ENCODE measurements at regions not wholly inside any gene's neighbourhood (a gene's known extent, or its start where the extent isn't known, plus 50 kb on each side); places are given as distances from the start of the nearest gene placed in this dataset.
A peak's percentile ranks its signal among the peaks of the same experiment; 100 is the strongest.

- DNase-seq (ENCODE audit: low spot score), result no peak
Measured at GRCh38 chr5:38752012-38752536, 93.7 kb upstream of the OSMR start.

- no peak for DNase-seq (ENCODE audit: low spot score)
Measured at GRCh38 chr5:38752622-38753021, 93.2 kb upstream of the OSMR start.

GRCh38 chr5:38753141-38753540 lies 92.7 kb upstream of the OSMR start:
- no peak for DNase-seq (ENCODE audit: low spot score)

GRCh38 chr5:38753776-38754175 lies 92.0 kb upstream of the OSMR start:
- DNase-seq (ENCODE audit: low spot score), result no peak

DNA sequence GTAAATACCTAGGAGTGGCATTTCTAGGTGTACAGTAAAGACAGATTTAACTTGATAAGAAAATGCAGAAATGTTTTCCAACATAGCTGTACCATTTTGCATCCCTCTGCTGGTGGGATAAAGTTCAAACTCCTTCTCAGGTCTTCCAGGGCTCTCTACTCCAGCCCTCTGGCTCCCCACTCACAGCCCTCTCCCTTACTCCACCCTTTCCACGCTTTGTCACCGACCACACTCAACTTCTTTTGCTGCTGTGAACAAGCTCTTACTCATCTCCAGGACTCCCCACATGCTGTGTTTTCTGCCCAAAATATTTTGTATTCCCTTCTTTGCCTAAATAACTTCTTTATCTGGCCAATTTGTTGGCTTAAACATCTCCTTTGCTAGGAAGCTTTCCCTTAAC lies 90.6 kb upstream of the OSMR start:
- DNase-seq (ENCODE audit: low spot score), result no peak

DNA sequence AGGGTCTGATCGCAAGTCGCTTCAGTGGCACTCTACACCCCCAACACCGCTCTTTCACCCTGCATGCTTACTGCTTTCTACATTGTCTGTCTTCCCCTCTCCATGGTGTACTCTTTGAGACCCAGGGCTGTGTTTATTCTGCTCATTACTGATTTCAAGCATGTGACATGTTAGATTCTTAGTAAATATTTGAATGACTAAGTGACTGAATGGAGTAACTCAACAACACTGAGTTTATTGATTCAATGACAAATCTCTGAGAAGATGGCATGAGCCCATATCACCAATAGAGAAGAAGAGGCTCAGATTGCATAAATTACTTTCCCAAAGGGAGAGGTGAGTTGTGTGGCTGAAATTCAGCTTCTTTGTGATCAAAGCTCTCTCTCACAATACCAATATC lies 89.7 kb upstream of the OSMR start:
- DNase-seq (ENCODE audit: low spot score), result no peak

GRCh38 chr5:38757451-38758245 lies 88.2 kb upstream of the OSMR start:
- no peak for DNase-seq (ENCODE audit: low spot score)

- no peak for DNase-seq (ENCODE audit: low spot score)
Measured at GRCh38 chr5:38758774-38759600, 86.8 kb upstream of the OSMR start.

- DNase-seq (ENCODE audit: low spot score), result no peak
Measured at GRCh38 chr5:38764937-38765391, 80.8 kb upstream of the OSMR start.

DNA sequence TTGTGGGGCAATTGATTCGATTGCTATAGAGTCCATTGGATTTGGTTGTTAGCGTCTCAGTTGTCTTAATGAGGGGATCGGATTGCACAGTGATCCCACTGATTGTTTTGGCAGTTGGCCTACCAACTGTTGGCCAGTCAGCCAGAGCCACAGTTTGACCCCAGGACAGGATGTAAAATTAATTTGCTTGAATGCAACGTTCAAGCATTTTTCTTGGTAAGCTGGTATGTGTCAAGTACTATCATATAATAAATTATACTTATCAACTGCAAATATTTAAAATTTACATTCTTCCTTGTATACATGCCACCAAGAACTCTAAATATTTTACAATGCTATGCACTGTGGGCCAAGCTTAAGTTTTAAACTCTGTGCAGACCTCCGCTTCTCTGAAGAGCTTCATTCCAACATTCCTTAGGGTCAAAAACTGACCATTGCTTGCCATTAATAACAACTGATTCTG lies 80.4 kb upstream of the OSMR start:
- no peak for DNase-seq (ENCODE audit: low spot score)

DNA sequence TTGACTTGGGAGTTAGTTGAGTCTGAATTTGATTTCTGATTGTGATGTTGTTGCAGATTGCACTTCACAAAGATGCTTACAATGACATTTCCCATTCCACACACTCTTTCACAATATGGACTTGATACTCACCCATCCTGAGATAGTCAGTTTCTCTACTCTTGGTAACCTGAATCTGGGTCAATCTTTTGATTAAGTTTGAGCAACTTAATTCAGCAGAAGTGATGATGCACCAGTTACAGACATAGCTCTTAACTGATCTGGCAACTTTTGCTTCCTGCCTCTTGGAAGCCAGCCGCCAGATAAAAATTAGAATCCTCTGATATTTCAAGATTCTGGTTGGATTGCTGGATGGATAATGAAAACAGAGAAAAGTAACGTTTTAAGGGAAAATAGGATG lies 79.7 kb upstream of the OSMR start:
- no peak for DNase-seq (ENCODE audit: low spot score)

DNA sequence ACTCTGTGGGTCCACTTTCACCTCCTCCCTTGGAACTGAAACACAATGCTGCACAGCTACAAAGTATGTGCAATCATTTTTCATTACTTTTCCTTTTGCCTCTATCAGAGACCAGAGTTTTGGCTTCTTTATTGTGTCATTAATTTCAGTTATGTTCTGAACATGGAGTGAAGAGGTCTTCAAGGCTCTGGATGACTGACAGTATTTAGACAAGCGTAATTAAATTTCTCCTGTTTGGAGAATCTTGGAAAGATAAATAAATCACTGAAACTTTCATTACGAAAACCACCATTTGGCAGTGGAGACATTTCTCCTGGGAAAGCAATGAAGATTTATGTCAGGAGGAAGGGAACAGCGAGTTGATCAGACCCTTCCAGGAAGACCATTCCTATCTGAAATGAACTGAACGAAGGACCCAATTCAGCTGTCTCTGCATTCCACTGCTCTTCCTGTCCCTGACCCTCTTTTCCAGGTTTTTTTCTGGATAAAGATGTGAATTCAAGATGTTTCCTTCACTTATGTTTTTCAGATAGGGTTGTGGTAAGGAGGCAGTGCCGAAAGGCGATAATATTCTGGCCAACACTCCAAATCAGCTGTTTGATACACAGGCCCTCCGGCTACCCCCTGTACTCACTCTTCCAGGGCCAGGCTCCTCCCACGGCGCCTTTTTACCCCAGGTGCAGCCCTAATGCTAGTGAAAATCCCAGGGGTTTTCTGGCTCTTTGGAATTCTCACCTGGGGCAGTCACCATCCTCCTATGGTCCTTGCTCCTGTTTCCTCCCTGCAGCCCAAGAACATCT lies 77.2 kb upstream of the OSMR start:
- no peak for DNase-seq (ENCODE audit: low spot score)

DNA sequence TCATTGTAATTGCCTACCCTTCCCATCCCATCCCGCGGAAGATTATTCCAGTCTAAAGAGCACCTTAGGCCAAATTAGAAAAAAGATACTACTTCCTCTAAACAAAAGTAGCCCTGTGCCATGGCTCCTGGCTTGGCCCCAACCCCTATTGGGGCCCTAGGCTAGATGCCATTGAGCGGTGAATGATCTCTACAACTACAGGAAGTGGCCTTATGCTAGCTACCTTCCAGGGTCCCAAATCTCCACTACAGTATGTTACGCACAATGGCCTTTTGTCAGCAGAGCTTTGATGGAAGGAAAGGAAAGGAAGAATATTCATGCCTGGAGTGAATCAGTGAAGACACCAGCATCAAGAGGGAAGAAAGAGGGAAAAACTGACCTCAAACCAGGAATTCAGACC lies 73.3 kb upstream of the OSMR start:
- no peak for DNase-seq (ENCODE audit: low spot score)

DNA sequence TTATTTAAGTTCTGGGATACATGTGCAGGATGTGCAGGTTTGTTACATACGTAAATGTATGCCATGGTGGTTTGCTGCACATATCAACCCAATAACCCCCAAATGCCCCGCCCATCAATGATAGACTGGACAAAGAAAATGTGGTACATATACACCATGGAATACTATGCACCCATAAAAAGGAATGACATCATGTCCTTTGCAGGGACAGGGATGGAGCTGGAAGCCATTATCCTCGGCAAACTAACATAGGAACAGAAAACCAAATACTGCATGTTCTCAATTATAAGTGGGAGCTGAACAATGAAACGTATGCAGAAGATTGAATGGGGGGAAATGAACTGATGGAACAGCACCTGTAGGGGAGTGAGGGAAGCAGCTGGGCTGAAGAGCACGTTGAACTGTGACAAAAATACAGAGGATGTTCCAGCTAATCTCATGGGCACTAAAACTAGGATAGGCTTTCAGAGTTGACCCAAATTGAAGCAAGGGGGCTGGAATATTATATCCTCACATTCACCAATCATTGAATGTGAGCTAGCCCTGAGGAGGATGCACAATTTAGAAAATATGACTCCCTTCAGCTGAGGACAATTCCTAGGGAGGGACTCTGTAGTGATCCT lies 70.5 kb upstream of the OSMR start:
- no peak for DNase-seq (ENCODE audit: low spot score)

DNA sequence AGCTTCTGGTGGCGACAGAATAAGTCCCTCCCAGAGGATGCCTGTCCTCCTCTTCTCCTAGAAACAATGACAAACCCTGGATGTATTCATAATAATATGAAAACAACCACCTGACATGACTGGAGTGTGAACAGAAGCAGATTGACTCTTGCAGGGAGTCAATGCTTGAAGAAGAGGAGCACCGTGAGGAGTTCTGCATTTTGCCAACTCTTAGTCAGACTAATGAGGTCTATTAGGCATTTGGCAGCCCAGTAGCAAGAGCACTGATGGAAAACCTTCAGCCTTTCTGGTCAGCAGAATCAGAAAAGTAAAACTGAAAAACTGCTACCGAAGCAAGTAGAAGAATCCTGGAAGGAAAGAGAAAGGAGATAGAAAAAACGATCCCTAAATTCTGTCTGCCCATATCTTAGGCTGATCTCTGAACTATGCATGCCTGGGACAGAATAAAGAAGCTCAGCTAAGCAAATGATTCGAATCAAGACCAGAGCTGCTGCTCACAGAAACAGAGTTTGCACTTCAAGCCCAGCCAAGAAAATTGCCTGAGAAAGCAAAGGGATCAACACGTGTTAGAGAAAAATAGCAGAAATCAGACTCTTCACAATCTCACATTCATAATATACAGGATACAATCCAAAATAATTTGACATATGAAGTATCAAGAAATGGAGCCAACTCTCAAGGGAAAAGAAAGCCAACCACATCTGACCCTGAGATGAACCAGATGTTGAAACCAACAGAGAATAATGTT lies 69.5 kb upstream of the OSMR start:
- no peak for DNase-seq (ENCODE audit: low spot score)

DNA sequence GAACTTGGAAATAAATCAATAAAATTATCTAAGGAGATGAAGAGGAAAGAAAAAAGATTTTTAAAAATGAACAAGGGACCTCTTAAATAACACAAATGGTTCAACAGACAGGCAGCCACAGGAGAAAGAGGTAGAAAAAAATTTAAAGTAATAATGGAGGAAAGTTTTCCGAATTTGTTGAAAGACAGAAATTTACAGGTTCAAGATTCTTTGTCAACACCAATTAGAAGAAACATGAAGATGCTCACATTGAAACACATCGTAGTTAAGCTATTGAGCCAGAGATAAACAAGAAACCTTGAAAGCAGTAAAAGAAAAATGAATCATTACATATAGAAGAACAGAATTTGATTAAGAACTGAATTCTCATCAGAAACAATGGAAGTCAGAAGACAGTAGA lies 68.7 kb upstream of the OSMR start:
- DNase-seq (ENCODE audit: low spot score), result no peak

DNA sequence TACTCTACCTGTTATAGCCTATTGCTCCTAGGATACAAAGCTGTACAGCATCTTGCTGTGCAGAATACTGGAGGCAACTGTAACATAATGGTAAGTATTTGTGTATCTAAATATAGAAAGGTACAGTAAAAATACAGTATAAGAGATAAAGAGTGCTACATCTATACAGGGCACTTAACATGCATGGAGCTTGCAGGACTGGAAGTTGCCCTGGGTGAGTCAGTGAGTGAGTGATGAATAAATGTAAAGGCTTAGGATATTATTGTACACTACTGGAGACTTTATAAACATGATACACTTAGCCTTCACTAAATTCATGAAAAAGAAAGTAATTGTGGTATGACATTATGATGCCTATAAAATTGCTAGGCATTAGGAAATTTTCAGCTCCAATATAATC lies 65.5 kb upstream of the OSMR start:
- DNase-seq (ENCODE audit: low spot score), result no peak

DNA sequence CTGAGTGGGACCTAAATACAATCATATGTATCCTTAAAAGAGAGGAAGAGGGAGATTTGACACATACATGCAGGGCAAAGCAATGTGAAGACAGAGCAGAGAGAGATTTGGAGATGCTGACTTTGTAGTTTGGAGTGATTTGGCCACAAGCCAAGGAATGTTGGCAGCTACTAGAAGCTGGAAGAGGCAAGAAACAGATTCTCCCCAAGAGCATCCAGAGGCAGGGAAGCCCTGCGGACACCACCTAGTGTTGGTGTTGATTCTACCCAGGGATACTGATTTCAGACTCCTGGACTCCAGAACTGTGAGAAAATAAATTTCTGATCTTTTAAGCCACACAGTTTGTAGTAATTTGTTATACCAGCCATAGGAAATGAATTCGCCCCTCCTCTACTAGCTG lies 64.9 kb upstream of the OSMR start:
- DNase-seq (ENCODE audit: low spot score), result peak; percentile 65

- no peak for DNase-seq (ENCODE audit: low spot score)
Measured at GRCh38 chr5:38782180-38782835, 63.5 kb upstream of the OSMR start.

GRCh38 chr5:38783011-38783561 lies 62.7 kb upstream of the OSMR start:
- no peak for DNase-seq (ENCODE audit: low spot score)
